Keratinocyte (primary cell): ENCODE measurements at regions not wholly inside any gene's neighbourhood (a gene's known extent, or its start where the extent isn't known, plus 50 kb on each side); places are given as distances from the start of the nearest gene placed in this dataset.

Experiments used
- CTCF ChIP-seq, 3 experiments: IDR thresholded peaks in 1 of 3; conservative IDR thresholded peaks in 1 of 3; optimal IDR thresholded peaks in 1 of 3; 2 replicates in 2 of 3; 3 replicates in 1 of 3; pipeline versions ENCODE3 to v1.5.1; 2011; ENCODE audit warnings: low read length in 3 of 3, mild to moderate bottlenecking in 3 of 3, moderate library complexity in 2 of 3, control low read depth in 1 of 3, inconsistent platforms in 1 of 3; ENCODE audit not compliant: insufficient read depth in 2 of 3; ENCODE audit errors: extremely low read depth in 1 of 3
- EZH2 ChIP-seq: IDR thresholded peaks from one replicate; pipeline ENCODE4 v1.6.1; 2012; ENCODE audit warnings: inconsistent platforms, mild to moderate bottlenecking, low read length, moderate library complexity

- no peak for TF ChIP-seq CTCF (optimal IDR thresholded peaks at IDR 0.05 in 1 of 3, IDR thresholded peaks at IDR 0.05 in 1 of 3, conservative IDR thresholded peaks at IDR 0.05 in 1 of 3; ENCODE audit: extremely low read depth in 1 of 3, insufficient read depth in 2 of 3, low read length in 3 of 3)
- TF ChIP-seq EZH2: no peak
Measured at GRCh38 chr5:98664736-98665135, 108.7 kb upstream of the RGMB start.
